PFSK-1 (cell line): ENCODE measurements at regions not wholly inside any gene's neighbourhood (a gene's known extent, or its start where the extent isn't known, plus 50 kb on each side); places are given as distances from the start of the nearest gene placed in this dataset.

ENCODE experiments used
- FOXP2 ChIP-seq: optimal IDR thresholded peaks from 2 replicates; pipeline ENCODE3; 2011; ENCODE audit warnings: borderline replicate concordance, control low read depth, inconsistent platforms; ENCODE audit not compliant: insufficient read depth; ENCODE audit errors: extremely low read length, extremely low read depth
- POLR2AphosphoS5 ChIP-seq: IDR thresholded peaks from 2 replicates; pipeline ENCODE4 v1.6.1; 2012; ENCODE audit warnings: low read depth, mild to moderate bottlenecking, control low read depth, low read length, moderate library complexity
- SIN3A ChIP-seq: IDR thresholded peaks from 2 replicates; pipeline ENCODE4 v1.6.1; 2012; ENCODE audit warnings: mild to moderate bottlenecking, low read length, moderate library complexity, borderline replicate concordance; ENCODE audit not compliant: insufficient read depth
- TAF1 ChIP-seq: IDR thresholded peaks from 2 replicates; pipeline ENCODE4 v1.6.1; 2012; ENCODE audit warnings: low read length, control low read depth, borderline replicate concordance; ENCODE audit not compliant: insufficient read depth
- TF ChIP-seq, protein P1 (sequence below), 2 experiments: IDR thresholded peaks; 2 replicates each; pipeline versions ENCODE4 v1.6.1 to v1.8.0; 2011 to 2012; ENCODE audit warnings: low read depth in 2 of 2, low read length in 2 of 2, control low read depth in 1 of 2, inconsistent platforms in 1 of 2, mild to moderate bottlenecking in 1 of 2, moderate library complexity in 1 of 2; ENCODE audit not compliant: insufficient read depth in 1 of 2

GRCh38 chr2:145649061-145649460 lies 1129.1 kb upstream of the ZEB2 start:
- TF ChIP-seq POLR2AphosphoS5 (no peak), SIN3A (no peak), FOXP2 (no peak), TAF1 (no peak)
- TF ChIP-seq, protein P1, sequence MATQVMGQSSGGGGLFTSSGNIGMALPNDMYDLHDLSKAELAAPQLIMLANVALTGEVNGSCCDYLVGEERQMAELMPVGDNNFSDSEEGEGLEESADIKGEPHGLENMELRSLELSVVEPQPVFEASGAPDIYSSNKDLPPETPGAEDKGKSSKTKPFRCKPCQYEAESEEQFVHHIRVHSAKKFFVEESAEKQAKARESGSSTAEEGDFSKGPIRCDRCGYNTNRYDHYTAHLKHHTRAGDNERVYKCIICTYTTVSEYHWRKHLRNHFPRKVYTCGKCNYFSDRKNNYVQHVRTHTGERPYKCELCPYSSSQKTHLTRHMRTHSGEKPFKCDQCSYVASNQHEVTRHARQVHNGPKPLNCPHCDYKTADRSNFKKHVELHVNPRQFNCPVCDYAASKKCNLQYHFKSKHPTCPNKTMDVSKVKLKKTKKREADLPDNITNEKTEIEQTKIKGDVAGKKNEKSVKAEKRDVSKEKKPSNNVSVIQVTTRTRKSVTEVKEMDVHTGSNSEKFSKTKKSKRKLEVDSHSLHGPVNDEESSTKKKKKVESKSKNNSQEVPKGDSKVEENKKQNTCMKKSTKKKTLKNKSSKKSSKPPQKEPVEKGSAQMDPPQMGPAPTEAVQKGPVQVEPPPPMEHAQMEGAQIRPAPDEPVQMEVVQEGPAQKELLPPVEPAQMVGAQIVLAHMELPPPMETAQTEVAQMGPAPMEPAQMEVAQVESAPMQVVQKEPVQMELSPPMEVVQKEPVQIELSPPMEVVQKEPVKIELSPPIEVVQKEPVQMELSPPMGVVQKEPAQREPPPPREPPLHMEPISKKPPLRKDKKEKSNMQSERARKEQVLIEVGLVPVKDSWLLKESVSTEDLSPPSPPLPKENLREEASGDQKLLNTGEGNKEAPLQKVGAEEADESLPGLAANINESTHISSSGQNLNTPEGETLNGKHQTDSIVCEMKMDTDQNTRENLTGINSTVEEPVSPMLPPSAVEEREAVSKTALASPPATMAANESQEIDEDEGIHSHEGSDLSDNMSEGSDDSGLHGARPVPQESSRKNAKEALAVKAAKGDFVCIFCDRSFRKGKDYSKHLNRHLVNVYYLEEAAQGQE (IDR thresholded peaks at IDR 0.05; ENCODE audit: insufficient read depth in 1 of 2, low read depth in 2 of 2, low read length in 2 of 2), result no peak

DNA sequence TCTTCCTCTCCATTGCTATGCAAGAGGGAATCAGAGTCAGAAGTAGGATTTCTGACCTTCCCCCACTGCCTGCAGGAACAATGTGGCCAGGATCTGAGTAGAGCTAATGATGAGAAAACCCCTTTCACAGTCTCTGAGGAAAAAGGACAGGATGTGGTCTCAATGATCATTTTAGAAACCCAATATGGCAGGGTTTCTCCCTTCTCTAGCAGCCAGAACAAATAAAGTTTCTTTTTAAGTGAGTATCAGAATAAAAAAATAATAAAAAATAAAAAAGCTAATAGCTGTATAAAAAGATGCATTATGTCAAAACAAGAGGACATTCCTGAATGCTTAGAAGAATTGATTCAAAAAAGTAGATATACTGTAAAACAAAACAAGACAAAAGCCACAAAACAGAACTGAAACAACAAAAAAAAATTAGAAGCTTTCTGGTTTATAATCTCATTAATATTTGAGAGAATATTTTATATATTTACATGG lies 1124.9 kb upstream of the ZEB2 start:
- no peak for TF ChIP-seq TAF1
- TF ChIP-seq SIN3A, result no peak
- TF ChIP-seq POLR2AphosphoS5, result no peak
- TF ChIP-seq FOXP2, result no peak
- TF ChIP-seq, protein P1 (IDR thresholded peaks at IDR 0.05; ENCODE audit: insufficient read depth in 1 of 2, low read depth in 2 of 2, low read length in 2 of 2), result no peak

GRCh38 chr2:145638675-145639074 lies 1118.8 kb upstream of the ZEB2 start:
- TF ChIP-seq, protein P1 (IDR thresholded peaks at IDR 0.05; ENCODE audit: insufficient read depth in 1 of 2, low read depth in 2 of 2, low read length in 2 of 2), result no peak
- TF ChIP-seq POLR2AphosphoS5 (no peak), SIN3A (no peak), FOXP2 (no peak), TAF1 (no peak)

DNA sequence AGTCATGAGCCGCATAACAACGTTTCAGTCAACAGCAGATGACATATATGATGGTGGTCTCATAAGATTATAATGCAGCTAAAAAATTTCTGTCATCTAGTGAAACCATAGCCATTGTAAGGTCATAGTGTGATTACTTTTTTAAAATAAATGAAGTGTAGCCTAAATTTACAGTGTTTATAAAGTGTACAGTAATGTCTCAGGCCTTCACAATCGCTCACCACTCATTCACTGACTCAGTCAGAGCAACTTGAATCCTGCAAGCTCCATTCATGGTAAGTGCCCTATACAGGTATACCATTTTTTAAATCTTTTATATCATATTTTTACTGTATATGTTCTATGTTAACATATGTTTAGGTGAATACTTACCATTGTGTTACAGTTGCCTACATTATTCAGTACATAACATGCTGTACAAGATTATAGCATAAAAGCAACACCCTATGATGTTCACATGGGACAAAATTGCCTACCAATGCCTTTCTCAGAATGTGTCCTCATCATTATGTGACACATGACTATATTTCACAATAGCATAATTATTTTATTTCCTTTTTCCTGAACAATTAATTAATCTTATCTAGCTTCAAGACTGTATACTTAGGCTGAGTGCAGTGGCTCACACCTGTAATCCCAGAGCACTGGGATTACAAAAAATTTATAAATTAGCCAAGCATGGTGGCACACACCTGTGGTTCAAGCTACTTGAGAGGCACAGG lies 1115.9 kb upstream of the ZEB2 start:
- TF ChIP-seq SIN3A (no peak), FOXP2 (no peak), POLR2AphosphoS5 (no peak), TAF1 (no peak)
- TF ChIP-seq, protein P1 (IDR thresholded peaks at IDR 0.05; ENCODE audit: insufficient read depth in 1 of 2, low read depth in 2 of 2, low read length in 2 of 2), result no peak
